ACHN (cell line): ENCODE measurements at regions not wholly inside any gene's neighbourhood (a gene's known extent, or its start where the extent isn't known, plus 50 kb on each side); places are given as distances from the start of the nearest gene placed in this dataset.

Experiments
- DNase-seq: peaks from one replicate; pipeline ENCODE4 v3.0.0-alpha.2; 2015
- in situ Hi-C: cut with HindIII; loops from 2 replicates; pipeline ENCODE4 v1.10.0; 2017; ENCODE audit warnings: low sequenced_read_pairs, low pct_ligation_motif_present, low pct_unique_long_range_greater_than_20kb

DNA sequence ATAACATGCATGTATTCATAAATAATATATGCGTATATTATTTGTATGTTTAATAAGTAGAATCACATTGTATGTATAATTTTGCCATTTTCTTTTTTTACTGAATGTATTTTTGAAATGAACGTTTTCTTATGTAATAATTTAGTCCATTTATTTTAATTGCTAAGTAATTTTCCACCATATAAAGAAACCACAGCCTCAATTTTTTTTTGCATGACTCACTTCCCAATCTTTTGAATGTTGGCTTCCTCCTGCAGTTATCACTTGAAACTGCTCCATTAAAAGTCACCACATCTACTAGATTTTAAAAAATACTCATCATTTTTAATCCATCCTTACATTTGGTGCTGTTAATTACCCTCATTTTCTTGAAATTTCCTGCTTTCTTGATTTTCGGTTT is 363.3 kb upstream of the MEF2C start:
- in situ Hi-C loops = no loop called here
- no peak for DNase-seq

DNA sequence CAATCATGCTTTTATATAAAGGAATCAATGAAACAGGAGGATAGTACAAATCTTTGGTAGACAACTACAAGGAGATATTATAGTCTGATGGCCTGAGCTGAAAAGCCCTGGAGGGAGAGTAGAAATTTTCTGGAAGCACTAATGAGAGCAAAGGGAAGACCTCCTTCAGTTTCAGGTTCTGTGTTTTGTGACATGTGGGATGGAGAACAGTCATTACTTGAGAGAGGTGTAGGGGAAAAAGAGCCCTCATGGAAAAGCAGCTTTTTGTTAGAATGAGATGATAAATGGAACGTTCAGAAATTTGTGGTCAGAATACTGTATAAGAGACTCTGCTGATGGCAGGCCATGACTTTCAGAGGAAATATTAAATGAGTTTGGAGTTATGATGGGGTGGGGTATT is 360.6 kb upstream of the MEF2C start:
- in situ Hi-C loops = no loop called here
- no peak for DNase-seq

GRCh38 chr5:89241186-89241585 is 358.2 kb upstream of the MEF2C start:
- in situ Hi-C loops = no loop called here
- no peak for DNase-seq

GRCh38 chr5:89236900-89237299 is 353.9 kb upstream of the MEF2C start:
- in situ Hi-C loops = no loop called here
- no peak for DNase-seq

GRCh38 chr5:89233462-89233861 is 350.5 kb upstream of the MEF2C start:
- in situ Hi-C loops = no loop called here
- DNase-seq = no peak

DNA sequence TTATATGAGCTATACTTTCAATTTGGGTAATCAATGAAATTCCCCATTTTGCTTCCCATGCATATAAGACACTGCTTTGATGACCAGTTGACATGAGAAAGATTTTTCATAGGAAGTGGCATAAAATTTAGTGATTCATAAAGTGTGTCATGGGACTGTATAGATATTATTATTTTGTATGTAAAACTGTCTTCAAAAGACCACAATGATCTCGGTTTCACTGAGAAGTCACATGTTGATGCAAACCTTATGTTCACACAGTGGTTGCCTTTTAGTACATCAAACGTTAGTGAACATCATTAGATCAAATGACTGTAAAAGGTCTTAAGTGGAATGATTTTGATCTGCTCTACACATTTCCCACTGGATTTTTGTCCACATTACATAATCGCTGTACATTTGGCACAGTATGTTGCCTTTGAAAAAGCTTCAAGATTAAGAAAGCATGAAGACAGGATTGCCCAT is 349.2 kb upstream of the MEF2C start:
- in situ Hi-C loops = no loop called here
- DNase-seq = no peak

- no peak for DNase-seq
- in situ Hi-C loops = no loop called here
These were observed 347.2 kb upstream of the MEF2C start for GRCh38 chr5:89230178-89230577.

GRCh38 chr5:89229331-89230070 is 346.5 kb upstream of the MEF2C start:
- no peak for DNase-seq
- in situ Hi-C loops = no loop called here

- in situ Hi-C loops = no loop called here
- no peak for DNase-seq
These were observed 345.4 kb upstream of the MEF2C start for GRCh38 chr5:89228355-89228754.

GRCh38 chr5:89218364-89218763 is 335.4 kb upstream of the MEF2C start:
- in situ Hi-C loops = no loop called here
- no peak for DNase-seq

DNA sequence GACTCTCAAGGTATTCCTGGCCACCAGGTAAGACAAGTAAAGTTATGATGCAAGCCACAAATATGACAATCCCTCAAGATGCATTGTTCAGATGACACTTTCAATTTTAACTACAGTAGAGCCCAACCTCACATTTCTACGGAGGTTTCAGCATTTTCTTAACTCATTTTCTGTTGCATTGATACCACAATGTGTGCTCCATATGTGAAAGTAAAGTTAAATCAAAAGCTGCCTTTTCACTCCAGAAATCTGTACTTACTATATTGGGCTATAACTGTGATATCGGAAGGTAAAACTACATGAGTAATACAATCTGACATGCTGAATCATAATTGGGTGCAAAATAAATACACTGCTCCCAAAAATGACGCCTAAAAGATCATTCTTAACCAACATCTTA is 333.6 kb upstream of the MEF2C start:
- in situ Hi-C loops = no loop called here
- no peak for DNase-seq

DNA sequence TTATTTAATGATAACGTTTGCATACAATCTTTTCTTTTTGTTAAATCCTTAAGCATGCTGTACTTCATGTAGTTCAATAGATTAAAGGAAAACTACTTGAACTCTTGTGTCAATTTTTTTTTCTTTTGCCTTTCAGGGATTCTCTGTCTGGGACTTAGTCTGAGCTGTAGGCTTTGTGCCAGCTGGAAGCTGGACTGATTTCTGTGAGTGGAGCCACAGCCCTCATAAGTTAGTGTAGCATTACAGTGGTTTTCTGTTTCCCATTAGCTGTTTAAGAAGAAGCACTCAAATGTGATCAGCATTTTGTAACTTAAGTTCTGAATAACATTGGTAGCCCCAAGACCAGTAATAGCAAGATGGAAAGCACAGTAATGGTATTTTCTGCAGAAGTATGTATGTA is 330.6 kb upstream of the MEF2C start:
- DNase-seq = no peak
- in situ Hi-C loops = no loop called here

- in situ Hi-C loops = no loop called here
- DNase-seq = no peak
These were observed 328.9 kb upstream of the MEF2C start for GRCh38 chr5:89211836-89212235.

- no peak for DNase-seq
- in situ Hi-C loops = no loop called here
These were observed 325.8 kb upstream of the MEF2C start for GRCh38 chr5:89208811-89209210.

DNA sequence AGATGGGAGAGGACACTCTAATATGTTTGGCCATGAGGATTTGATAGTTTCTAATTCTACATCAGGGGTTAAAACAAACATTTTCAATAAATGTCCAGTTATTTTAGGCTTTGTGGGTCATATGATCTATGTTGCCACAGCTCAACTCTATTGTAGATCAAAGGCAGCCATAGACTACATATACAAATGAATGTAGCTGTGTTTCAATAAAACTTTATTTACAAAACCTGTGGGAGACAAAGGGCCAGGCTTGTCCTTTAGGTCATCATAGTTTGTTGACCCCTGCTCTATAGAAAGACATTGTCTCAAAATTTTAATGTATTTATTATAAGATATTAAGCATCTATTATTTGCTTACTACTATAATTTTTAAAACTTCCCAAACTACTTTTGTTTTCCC is 325.4 kb upstream of the MEF2C start:
- no peak for DNase-seq

GRCh38 chr5:89204756-89205155 is 321.8 kb upstream of the MEF2C start:
- no peak for DNase-seq
- in situ Hi-C loops = no loop called here

More for the DNA sequence above, 325.4 kb upstream of the MEF2C start:
- in situ Hi-C loops = no loop called here

- in situ Hi-C loops = no loop called here
- no peak for DNase-seq
These were observed 320.6 kb upstream of the MEF2C start for GRCh38 chr5:89203611-89204010.

DNA sequence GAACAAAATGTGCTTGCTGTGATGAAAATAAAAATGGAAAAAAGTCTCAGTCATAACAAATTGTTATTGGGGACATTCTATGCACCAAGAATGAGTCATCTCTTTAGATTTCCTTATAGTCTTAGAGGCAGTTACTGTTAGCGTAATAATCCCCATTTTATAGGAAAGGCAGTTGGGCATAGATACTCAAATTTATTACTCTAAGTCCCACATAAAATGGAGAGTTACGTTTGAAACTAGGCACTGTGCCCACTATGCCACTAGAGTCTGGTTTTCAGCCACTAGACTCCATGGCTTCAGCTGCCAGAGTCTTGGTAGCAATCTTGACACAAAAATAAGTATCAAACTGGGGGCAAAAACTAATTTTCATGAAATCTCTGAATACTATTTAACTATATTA is 317.9 kb upstream of the MEF2C start:
- DNase-seq = no peak
- in situ Hi-C loops = no loop called here

- DNase-seq = no peak
- in situ Hi-C loops = no loop called here
These were observed 316.3 kb upstream of the MEF2C start for GRCh38 chr5:89199306-89199705.

DNA sequence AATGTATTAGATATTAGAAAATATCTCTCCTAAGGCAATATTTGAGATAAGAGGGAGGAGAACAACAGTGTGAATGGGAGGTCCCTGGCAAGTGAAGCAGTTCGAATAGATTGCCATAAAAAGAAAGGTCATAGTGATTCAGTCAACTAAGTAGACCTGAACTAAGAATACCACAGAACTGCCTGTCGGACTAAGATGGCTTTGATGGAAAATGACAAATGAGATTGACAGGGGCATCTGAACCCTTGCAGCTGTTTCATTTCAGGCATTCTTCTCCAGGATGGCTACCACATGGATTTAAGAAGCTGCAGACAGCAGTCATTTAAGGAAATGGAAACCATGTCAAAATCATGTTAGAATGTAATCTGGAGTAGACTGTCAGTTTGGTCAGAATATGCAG is 308.4 kb upstream of the MEF2C start:
- DNase-seq = no peak
- in situ Hi-C loops = no loop called here
